DOHH2 (cell line): ENCODE measurements at regions not wholly inside any gene's neighbourhood (a gene's known extent, or its start where the extent isn't known, plus 50 kb on each side); places are given as distances from the start of the nearest gene placed in this dataset.

Experiments used
- EZH2phosphoT487 ChIP-seq: fragments of 200-600 bp; sonication (generic); IDR thresholded peaks from 2 replicates; pipeline ENCODE4 v1.6.1; 2017; ENCODE audit warnings: borderline replicate concordance, mild to moderate bottlenecking, antibody characterized with exemption, low read length, moderate library complexity, mixed read lengths
- TF ChIP-seq, protein P1 (sequence below): fragments of 200-600 bp; sonication (generic); IDR thresholded peaks from one replicate; pipeline ENCODE4 v1.5.1; 2014; ENCODE audit warnings: antibody characterized with exemption, mild to moderate bottlenecking, low read depth, low read length; ENCODE audit not compliant: poor library complexity, severe bottlenecking

DNA sequence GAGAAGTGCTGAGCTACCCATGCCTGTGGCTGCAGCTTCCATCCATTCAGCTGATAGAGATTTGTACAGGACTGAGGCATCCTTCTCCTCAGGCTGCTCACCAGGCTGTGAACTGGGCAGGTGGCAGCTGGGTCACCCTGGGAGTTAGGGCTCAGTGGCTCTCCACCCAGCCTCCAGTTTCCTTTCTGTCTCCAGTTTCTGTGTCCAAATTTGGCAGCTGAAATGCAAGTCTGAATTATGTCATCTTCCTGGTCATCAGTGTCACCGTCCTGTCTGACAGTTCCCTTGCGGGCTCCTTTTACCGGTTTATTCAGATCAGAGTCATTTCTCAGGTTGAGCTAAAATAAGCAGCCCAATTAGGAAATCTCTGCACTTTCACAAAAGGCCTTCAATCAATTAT, 93.3 kb downstream of the EDN1 start:
- TF ChIP-seq, protein P1, sequence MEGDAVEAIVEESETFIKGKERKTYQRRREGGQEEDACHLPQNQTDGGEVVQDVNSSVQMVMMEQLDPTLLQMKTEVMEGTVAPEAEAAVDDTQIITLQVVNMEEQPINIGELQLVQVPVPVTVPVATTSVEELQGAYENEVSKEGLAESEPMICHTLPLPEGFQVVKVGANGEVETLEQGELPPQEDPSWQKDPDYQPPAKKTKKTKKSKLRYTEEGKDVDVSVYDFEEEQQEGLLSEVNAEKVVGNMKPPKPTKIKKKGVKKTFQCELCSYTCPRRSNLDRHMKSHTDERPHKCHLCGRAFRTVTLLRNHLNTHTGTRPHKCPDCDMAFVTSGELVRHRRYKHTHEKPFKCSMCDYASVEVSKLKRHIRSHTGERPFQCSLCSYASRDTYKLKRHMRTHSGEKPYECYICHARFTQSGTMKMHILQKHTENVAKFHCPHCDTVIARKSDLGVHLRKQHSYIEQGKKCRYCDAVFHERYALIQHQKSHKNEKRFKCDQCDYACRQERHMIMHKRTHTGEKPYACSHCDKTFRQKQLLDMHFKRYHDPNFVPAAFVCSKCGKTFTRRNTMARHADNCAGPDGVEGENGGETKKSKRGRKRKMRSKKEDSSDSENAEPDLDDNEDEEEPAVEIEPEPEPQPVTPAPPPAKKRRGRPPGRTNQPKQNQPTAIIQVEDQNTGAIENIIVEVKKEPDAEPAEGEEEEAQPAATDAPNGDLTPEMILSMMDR: no peak
- TF ChIP-seq EZH2phosphoT487: no peak
